ENCODE measurements at regions not wholly inside any gene's neighbourhood (a gene's known extent, or its start where the extent isn't known, plus 50 kb on each side); places are given as distances from the start of the nearest gene placed in this dataset.
A peak's percentile ranks its signal among the peaks of the same experiment; 100 is the strongest.

GRCh38 chr4:184315675-184316359 lies 98.1 kb upstream of the ENPP6 start:
- H3K4me1 ChIP-seq, result no peaks in the 10 kb centered on the region
- H3K9me3 ChIP-seq (replicated peaks), result no peaks in the 10 kb centered on the region
- no peak overlapping the region for H3K4me3 ChIP-seq
- no peak for DNase-seq
- no peaks in the 10 kb centered on the region for H3K27me3 ChIP-seq
- H3K36me3 ChIP-seq, result no peaks in the 10 kb centered on the region
- H3K27ac ChIP-seq, result no peak overlapping the region

GRCh38 chr4:184313702-184314659 lies 96.3 kb upstream of the ENPP6 start:
- DNase-seq, result no peak
- H3K36me3 ChIP-seq, result no peaks in the 10 kb centered on the region
- H3K27me3 ChIP-seq, result no peaks in the 10 kb centered on the region
- H3K9me3 ChIP-seq (replicated peaks), result no peaks in the 10 kb centered on the region
- H3K27ac ChIP-seq, result no peak overlapping the region
- no peaks in the 10 kb centered on the region for H3K4me1 ChIP-seq
- H3K4me3 ChIP-seq, result no peak overlapping the region

- Histone ChIP-seq H3K27ac (no peak overlapping the region), H3K4me3 (no peak overlapping the region), H3K27me3 (no peaks in the 10 kb centered on the region), H3K4me1 (no peaks in the 10 kb centered on the region), H3K9me3 (replicated peaks) (no peaks in the 10 kb centered on the region), H3K36me3 (no peaks in the 10 kb centered on the region)
- DNase-seq, result no peak
Measured at GRCh38 chr4:184313058-184313581, 95.4 kb upstream of the ENPP6 start.

- Histone ChIP-seq H3K4me1 (no peaks in the 10 kb centered on the region), H3K27ac (no peak overlapping the region), H3K4me3 (no peak overlapping the region), H3K9me3 (replicated peaks) (no peaks in the 10 kb centered on the region), H3K27me3 (no peaks in the 10 kb centered on the region), H3K36me3 (no peaks in the 10 kb centered on the region)
- no peak for DNase-seq
Measured at GRCh38 chr4:184312126-184312525, 94.5 kb upstream of the ENPP6 start.

GRCh38 chr4:184310881-184311709 lies 93.4 kb upstream of the ENPP6 start:
- H3K27me3 ChIP-seq, result no peaks in the 10 kb centered on the region
- no peaks in the 10 kb centered on the region for H3K4me1 ChIP-seq
- no peak overlapping the region for H3K4me3 ChIP-seq
- no peaks in the 10 kb centered on the region for H3K9me3 ChIP-seq (replicated peaks)
- no peaks in the 10 kb centered on the region for H3K36me3 ChIP-seq
- no peak for DNase-seq
- no peak overlapping the region for H3K27ac ChIP-seq

DNA sequence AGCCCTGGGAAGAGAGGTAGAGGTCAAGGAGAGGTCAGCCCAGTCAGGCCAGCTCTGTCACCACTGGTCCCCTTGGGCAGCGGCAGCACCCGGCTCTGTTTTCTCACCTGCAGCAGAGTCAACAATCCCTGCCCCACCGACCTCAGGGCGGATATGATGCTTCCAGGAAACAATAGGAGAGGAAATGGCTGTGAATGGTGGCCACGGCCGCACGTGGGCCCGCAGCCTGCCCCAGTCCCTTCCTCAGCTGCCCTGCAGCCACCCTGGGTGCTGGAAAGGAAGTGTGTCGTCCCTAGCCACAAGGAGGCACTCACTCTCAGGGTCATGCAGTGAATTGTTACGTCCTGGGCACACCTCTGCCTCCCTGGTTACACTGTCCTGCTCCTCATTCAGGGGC lies 92.5 kb upstream of the ENPP6 start:
- DNase-seq, result peak in 1 of 2 experiments; percentile 17
- Histone ChIP-seq H3K36me3 (no peaks in the 10 kb centered on the region), H3K9me3 (replicated peaks) (no peaks in the 10 kb centered on the region)

DNA sequence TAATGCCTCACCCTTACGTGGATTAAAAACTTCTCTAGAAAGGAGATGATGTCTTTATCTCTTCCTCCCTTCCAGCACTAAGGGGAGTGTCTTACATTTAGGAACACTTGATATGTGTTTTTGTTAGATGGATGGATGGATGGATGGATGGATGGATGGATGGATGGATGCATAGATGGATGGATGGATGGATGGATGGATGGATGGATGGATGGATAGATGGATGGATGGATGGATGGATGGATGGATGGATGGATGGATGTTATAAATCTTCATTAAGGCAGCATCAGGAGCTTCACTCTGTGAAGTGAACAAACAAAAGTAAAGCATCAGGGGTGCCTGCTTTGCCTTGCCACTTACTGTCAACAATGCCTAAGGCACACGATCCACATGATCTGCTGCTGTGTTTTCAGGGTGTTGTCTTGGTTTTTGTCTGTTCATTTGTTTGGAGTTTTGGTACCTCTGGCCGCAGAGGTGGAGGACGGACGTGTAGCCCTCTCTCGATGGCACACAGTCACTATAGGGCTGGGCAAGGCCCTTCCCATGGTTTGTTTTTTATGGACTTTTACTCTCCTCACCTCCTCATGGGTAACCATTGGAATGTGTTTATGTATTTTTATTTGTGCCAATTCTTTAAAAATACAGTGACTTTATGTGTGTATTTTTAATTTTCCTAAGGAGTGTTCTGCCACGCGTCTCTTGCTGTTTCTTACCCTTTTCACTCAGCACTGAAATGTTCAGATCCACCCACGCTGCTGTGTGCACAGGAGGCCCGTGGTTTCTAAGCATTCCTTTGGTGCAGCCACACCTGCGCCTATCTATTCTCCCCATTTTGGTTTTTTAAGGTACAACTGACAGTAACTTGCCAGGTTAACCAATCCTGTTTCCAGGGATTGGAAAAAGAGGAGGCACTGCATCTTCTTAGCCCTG lies 91.8 kb upstream of the ENPP6 start:
- no peaks in the 10 kb centered on the region for H3K27me3 ChIP-seq
- H3K4me3 ChIP-seq, result no peak overlapping the region
- H3K4me1 ChIP-seq, result no peaks in the 10 kb centered on the region
- no peaks in the 10 kb centered on the region for H3K9me3 ChIP-seq (replicated peaks)
- no peaks in the 10 kb centered on the region for H3K36me3 ChIP-seq
- no peak for DNase-seq
- H3K27ac ChIP-seq, result no peak overlapping the region

More for the DNA sequence above, 92.5 kb upstream of the ENPP6 start:
- H3K27me3 ChIP-seq, result no peaks in the 10 kb centered on the region
- no peak overlapping the region for H3K27ac ChIP-seq
- H3K4me1 ChIP-seq, result no peaks in the 10 kb centered on the region
- no peak overlapping the region for H3K4me3 ChIP-seq

GRCh38 chr4:184306949-184307348 lies 89.3 kb upstream of the ENPP6 start:
- H3K27ac ChIP-seq, result no peak overlapping the region
- H3K27me3 ChIP-seq, result no peaks in the 10 kb centered on the region
- H3K4me1 ChIP-seq, result no peaks in the 10 kb centered on the region
- no peak for DNase-seq
- no peaks in the 10 kb centered on the region for H3K36me3 ChIP-seq
- no peaks in the 10 kb centered on the region for H3K9me3 ChIP-seq (replicated peaks)
- no peak overlapping the region for H3K4me3 ChIP-seq

DNA sequence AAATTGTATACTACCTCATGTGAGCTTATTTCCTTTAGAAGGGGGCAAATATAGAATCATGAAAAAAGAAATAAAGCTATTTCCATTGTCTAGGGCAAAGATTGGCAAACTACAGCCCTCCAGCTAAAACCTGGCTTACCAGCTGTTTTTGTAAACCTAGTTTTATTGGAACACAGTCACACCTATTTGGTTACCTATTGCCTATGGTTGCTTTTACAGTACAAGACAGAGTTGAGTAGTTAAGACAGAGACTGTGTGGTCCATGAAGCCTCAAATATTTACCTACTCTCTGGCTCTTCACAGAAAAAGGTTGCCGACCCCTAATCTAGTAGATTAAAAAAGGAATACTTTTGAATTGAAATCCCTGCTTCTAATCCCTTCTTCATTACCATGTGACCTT lies 88.8 kb upstream of the ENPP6 start:
- no peak overlapping the region for H3K4me3 ChIP-seq
- no peak overlapping the region for H3K27ac ChIP-seq
- no peaks in the 10 kb centered on the region for H3K4me1 ChIP-seq
- no peaks in the 10 kb centered on the region for H3K9me3 ChIP-seq (replicated peaks)
- no peaks in the 10 kb centered on the region for H3K27me3 ChIP-seq
- no peak for DNase-seq
- H3K36me3 ChIP-seq, result no peaks in the 10 kb centered on the region

GRCh38 chr4:184300816-184301215 lies 83.1 kb upstream of the ENPP6 start:
- Histone ChIP-seq H3K27ac (no peak overlapping the region), H3K4me1 (no peaks in the 10 kb centered on the region), H3K27me3 (no peaks in the 10 kb centered on the region), H3K36me3 (no peaks in the 10 kb centered on the region), H3K9me3 (replicated peaks) (no peaks in the 10 kb centered on the region), H3K4me3 (no peak overlapping the region)
- DNase-seq, result no peak

DNA sequence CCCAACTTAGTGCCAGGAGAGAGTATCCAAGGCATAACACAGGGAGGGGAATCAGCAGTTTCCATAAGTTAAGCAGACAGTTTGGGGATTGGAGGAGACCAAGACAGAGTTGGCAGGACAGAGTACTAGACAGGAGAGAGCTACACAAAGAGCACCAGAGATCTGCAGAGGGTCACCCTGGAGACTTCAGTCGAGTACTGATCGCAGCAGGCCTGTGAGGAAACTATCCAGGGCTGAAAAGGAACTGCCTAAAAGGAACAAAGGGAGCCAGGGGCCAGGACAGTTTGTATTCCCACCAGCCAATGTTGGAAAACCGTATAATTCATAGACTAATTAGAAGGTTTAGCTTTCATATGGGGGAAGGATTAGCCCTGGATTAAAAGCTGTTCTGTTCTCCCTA lies 80.6 kb upstream of the ENPP6 start:
- H3K27me3 ChIP-seq, result no peaks in the 10 kb centered on the region
- no peak for DNase-seq
- H3K4me3 ChIP-seq, result no peak overlapping the region
- no peak overlapping the region for H3K27ac ChIP-seq
- no peaks in the 10 kb centered on the region for H3K9me3 ChIP-seq (replicated peaks)
- no peaks in the 10 kb centered on the region for H3K36me3 ChIP-seq
- no peaks in the 10 kb centered on the region for H3K4me1 ChIP-seq

GRCh38 chr4:184295206-184295605 lies 77.5 kb upstream of the ENPP6 start:
- H3K9me3 ChIP-seq (replicated peaks), result no peaks in the 10 kb centered on the region
- no peaks in the 10 kb centered on the region for H3K36me3 ChIP-seq
- no peak overlapping the region for H3K27ac ChIP-seq
- H3K27me3 ChIP-seq, result no peaks in the 10 kb centered on the region
- no peaks in the 10 kb centered on the region for H3K4me1 ChIP-seq
- no peak overlapping the region for H3K4me3 ChIP-seq
- DNase-seq, result no peak

- Histone ChIP-seq H3K27ac (no peak overlapping the region), H3K27me3 (no peaks in the 10 kb centered on the region), H3K4me3 (no peak overlapping the region), H3K9me3 (replicated peaks) (no peaks in the 10 kb centered on the region), H3K36me3 (no peaks in the 10 kb centered on the region), H3K4me1 (no peaks in the 10 kb centered on the region)
- no peak for DNase-seq
Measured at GRCh38 chr4:184294606-184295133, 77.0 kb upstream of the ENPP6 start.

GRCh38 chr4:184293552-184293951 lies 75.9 kb upstream of the ENPP6 start:
- DNase-seq, result no peak
- no peaks in the 10 kb centered on the region for H3K27me3 ChIP-seq
- no peaks in the 10 kb centered on the region for H3K9me3 ChIP-seq (replicated peaks)
- no peak overlapping the region for H3K27ac ChIP-seq
- H3K4me3 ChIP-seq, result no peak overlapping the region
- no peaks in the 10 kb centered on the region for H3K4me1 ChIP-seq
- H3K36me3 ChIP-seq, result no peaks in the 10 kb centered on the region

Measured in SJCRH30 (cell line).